DMS79 treated with DMSO at 0.1 percent for 48 hours (cell line): ENCODE measurements at regions not wholly inside any gene's neighbourhood (a gene's known extent, or its start where the extent isn't known, plus 50 kb on each side); places are given as distances from the start of the nearest gene placed in this dataset.
"Not testable (repeated sequence)": the region's sequence is repeated elsewhere in the genome, so short reads cannot be mapped to it uniquely, and the experiment has no call there.

Source experiments
- DNase-seq: peaks from one replicate; lab custom pipeline; 2025; lab: John Stamatoyannopoulos, UW

DNA sequence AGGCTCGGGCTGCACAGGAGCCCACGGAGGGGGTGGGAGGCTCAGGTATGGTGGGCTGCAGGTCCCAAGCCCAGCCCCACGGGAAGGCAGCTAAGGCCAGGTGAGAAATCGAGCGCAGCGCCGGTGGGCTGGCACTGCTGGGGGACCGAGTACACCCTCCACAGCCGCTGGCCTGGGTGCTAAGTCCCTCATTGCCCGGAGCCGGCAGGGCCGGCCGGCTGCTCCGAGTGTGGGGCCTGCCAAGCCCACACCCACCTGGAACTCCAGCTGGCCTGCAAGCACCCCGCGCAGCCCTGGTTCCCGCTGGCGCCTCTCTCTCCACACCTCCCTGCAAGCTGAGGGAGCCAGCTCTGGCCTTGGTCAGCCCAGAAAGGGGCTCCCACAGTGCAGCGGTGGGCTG, 137.4 kb upstream of the PKP2 start:
- DNase-seq, result not testable (repeated sequence)

DNA sequence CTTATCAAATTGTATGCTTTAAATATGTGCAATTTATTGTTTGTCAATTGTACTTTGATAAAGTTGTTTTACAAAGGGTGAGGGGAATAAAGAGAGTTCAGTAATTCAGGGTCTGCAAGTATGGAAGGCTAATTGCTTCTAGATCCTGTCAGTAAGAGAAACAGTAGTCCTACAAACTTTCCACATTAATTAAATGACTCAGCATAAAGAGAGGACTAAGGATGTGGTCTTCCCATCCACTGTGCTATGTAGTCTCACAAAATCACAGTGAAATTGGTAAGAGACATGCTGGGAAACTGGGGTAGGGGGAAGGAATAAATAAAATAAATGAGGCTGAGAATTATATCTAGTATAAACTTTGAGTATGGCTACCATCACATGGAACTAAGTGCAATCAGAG, 130.2 kb upstream of the PKP2 start:
- no peak for DNase-seq

- not testable (repeated sequence) for DNase-seq
These were observed 126.1 kb upstream of the PKP2 start for GRCh38 chr12:33022724-33023123.

- not testable (repeated sequence) for DNase-seq
These were observed 120.5 kb upstream of the PKP2 start for GRCh38 chr12:33017029-33017428.

DNA sequence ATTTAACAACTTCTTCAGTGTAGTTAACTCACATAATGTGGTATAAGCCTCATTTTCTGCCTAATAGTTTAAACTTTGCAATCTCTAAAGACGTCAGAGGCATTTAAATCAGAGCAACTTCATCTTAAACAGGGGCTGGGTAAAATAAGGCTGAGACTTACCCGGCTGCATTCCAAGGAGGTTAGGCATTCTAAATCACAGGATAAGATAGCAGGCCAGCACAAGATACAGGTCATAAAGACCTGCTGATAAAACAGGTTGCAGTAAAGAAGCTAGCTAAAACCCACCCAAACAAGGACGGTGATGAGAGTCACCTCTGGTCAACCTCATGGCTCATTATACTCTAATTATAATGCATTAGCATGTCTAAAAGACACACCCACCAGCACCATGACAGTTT, 115.6 kb upstream of the PKP2 start:
- no peak for DNase-seq

DNA sequence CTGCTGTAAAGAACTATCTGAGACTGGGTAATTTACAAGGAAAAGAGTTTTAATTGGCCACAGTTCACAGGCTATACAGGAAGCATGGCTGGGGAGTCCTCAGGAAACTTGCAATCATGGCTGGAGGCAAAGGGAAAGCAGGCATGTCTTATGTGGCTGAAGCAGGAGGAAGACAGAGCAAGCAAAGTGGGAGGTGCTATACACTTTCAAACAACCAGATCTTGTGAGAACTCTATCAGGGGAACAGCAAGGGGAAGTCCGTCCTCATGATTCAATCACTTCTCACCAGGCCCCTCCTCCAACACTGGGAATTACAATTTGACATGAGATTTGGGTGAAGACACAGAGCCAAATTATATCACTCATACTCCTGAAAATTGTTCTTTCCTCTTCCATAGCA, 109.5 kb upstream of the PKP2 start:
- DNase-seq, result no peak

- no peak for DNase-seq
These were observed 103.4 kb upstream of the PKP2 start for GRCh38 chr12:33000016-33000415.

GRCh38 chr12:32997471-32997870, 100.9 kb upstream of the PKP2 start:
- DNase-seq, result peak; percentile 3

- no peak for DNase-seq
These were observed 99.0 kb upstream of the PKP2 start for GRCh38 chr12:32995623-32996022.

GRCh38 chr12:32993404-32993803, 96.8 kb upstream of the PKP2 start:
- no peak for DNase-seq

DNA sequence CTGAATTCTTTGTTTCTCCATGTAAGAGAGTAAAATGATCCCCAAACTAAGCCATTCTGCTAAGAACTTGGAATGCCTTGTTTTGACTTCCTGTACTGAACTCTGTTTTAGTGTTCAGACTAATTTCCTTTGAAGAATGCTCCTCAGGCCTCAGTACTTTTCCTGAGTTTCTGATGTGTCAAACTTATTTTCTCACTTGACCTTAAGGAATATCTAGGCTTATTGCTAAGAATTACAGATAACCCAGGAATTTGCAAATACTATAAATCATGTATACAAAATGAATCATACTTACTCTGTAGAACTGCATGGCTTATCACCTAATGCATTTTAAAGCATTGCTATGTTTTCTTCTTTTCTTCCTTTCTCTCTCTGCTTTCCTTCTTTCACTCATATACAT, 93.1 kb upstream of the PKP2 start:
- no peak for DNase-seq

DNA sequence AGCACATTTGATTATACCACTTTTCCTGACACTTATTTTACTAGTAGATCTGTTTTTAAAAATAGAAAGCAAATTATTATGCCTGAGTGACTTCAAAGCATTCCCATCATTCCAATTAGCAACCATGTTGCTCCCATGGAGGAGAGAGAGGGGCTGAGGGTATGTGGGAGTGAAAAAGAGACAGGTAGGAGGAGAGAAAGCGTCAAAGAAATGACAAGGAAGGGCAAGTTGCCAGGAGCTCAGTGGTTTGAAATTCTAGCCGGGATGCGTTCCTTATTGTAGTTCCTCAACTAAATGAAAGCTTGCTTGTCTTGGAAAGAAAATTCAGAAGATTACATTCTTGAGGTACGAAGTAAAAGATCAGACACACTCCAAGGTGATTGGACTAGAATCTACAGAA, 92.4 kb upstream of the PKP2 start:
- DNase-seq, result no peak

DNA sequence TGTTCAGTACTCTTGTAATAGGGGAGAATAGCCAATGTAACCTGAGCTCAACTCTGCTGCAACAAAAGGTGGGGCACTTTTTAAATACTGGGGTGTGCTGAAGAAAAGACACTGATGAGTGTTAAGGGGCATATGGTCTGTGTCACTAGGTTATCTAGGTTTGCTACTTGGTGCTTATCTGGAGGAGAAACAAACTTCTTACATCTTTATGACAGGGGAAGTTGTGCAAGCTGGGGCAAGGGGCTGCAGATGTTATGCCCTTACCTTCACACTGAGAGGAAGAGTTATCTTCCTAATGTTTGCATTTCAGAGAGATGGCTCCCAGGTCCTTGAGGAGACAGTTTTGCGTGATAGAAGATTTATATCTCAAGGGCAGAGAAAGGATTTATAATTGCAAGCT, 90.9 kb upstream of the PKP2 start:
- no peak for DNase-seq

- no peak for DNase-seq
These were observed 87.4 kb upstream of the PKP2 start for GRCh38 chr12:32983968-32984367.

DNA sequence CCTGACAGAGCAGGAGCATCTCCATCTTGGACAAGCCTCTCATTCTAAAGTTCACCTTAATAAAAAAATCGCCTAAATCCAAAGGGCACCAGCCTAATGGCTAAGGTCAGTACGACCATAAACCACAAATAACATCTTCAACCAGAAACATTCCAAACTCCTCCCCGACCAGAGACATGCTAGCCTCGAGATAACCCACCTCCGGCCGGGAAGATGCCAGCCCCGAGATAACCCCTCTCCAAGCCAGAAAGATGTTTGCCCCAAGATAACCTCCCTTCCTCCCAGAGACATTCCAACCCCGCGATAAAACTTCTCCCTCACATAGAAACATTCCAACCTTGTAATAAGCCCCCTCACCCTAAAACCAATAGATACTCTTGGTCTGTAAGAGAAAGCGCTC, 86.8 kb upstream of the PKP2 start:
- DNase-seq, result no peak

GRCh38 chr12:32981139-32981538, 84.6 kb upstream of the PKP2 start:
- DNase-seq, result no peak

- DNase-seq, result no peak
These were observed 78.5 kb upstream of the PKP2 start for GRCh38 chr12:32975122-32975521.

- DNase-seq, result no peak
These were observed 74.0 kb upstream of the PKP2 start for GRCh38 chr12:32970465-32971110.

DNA sequence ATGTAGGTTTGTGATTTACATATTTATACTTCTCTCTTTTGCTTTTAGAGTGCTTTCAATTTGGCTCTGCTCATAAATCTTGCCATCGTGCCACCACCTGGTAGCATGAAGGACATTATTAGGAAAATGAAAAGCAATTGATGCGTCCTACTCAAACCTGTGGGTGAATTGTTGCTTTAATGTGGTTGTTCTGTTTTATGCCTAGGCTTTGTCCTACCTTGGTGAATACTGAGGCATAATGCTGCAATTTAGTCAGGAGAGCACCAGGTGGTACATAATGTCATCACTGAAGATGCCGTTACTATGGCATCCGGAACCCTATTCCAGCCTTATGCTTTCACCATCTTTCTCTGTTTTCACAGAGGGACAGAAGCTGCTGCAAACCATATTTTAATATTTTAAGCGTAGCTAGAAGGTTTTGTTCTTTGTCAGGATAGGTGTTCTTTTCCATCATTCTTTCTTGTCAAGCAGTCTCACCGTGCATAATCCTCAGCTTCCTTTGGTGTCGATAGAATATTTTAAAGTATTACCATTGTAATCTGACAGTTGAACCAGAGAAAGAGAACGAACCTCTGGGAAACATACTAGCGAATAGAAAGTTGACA, 68.5 kb upstream of the PKP2 start:
- DNase-seq, result no peak

DNA sequence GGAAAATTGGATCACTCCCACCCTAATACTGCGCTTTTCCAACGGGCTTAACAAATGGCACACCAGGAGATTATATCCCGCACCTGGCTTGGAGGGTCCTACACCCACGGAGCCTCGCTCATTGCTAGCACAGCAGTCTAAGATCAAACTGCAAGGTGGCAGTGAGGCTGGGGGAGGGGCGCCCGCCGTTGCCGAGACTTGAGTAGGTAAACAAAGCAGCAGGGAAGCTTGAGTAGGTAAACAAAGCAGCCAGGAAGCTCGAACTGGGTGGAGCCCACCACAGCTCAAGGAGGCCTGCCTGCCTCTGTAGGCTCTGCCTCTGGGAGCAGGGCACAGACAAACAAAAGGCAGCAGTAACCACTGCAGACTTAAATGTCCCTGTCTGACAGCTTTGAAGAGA, 59.8 kb upstream of the PKP2 start:
- DNase-seq, result not testable (repeated sequence)

DNA sequence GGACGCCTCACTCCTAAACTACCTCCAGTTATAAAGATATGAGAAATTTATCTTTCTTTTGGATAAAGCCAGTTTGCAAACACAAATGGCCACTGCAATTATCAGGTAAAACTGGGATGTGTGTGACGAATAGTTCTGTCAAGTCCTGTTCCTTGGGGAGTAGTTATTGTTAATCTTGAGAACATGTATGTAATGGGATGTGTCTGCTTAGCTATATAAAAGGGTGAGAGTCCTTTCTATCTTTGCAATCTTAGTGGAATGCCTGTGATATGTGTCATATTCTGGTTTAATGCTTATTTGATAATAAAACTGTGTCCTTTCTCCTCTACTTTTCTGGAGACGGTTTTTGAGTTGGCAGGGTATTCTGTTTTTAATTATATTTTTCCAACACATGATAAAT, 56.1 kb upstream of the PKP2 start:
- no peak for DNase-seq

- no peak for DNase-seq
These were observed 53.2 kb upstream of the PKP2 start for GRCh38 chr12:32949815-32950214.

- DNase-seq, result no peak
These were observed 50.9 kb upstream of the PKP2 start for GRCh38 chr12:32947206-32948067.
